ENCODE measurements at regions not wholly inside any gene's neighbourhood (a gene's known extent, or its start where the extent isn't known, plus 50 kb on each side); places are given as distances from the start of the nearest gene placed in this dataset.

GRCh38 chr10:108913300-108913699 lies 1010.0 kb downstream of the XPNPEP1 start:
- intact Hi-C loops (cut with micrococcal nuclease) = no loop called here
- no peaks in the 10 kb centered on the region for H3K27me3 Mint-ChIP-seq
- CTCF ChIA-PET (ENCODE audit: partially characterized antibody) = no interaction called here

GRCh38 chr10:108911814-108912541 lies 1011.3 kb downstream of the XPNPEP1 start:
- CTCF ChIA-PET (ENCODE audit: partially characterized antibody) = no interaction called here
- Mint-ChIP-seq H3K9me3 (peaks cover 0 to 21% (median 4%) of the 10 kb centered on the region in 8 donors), H3K27ac (no peak overlapping the region), H3K36me3 (no peaks in the 10 kb centered on the region), H3K4me1 (peaks cover 0 to 1% (median 0%) of the 10 kb centered on the region in 4 donors), H3K27me3 (no peaks in the 10 kb centered on the region), H3K4me3 (no peak overlapping the region)
- no peak for DNase-seq
- no peaks in the 10 kb centered on the region for H3K36me3 ChIP-seq (ENCODE audit: insufficient read depth, low read length)
- H3K4me3 ChIP-seq (ENCODE audit: low read length in 2 of 2) = no peak overlapping the region
- POLR2A ChIA-PET (ENCODE audit: partially characterized antibody) = no interaction called here
- H3K27ac ChIP-seq (ENCODE audit: low read depth, low read length) = no peak overlapping the region
- H3K27me3 ChIP-seq (ENCODE audit: insufficient read depth, low read length) = no peaks in the 10 kb centered on the region
- H3K4me1 ChIP-seq (ENCODE audit: insufficient read depth, low read length) = no peaks in the 10 kb centered on the region
- intact Hi-C loops (cut with micrococcal nuclease) = no loop called here
- H3K9me3 ChIP-seq (ENCODE audit: control insufficient read depth in 1 of 2, low read length in 2 of 2) = no peaks in the 10 kb centered on the region

More at GRCh38 chr10:108913300-108913699, 1010.0 kb downstream of the XPNPEP1 start:
- Mint-ChIP-seq H3K4me3 (no peak overlapping the region), H3K4me1 (peaks cover 0 to 1% (median 0%) of the 10 kb centered on the region in 4 donors), H3K9me3 (peaks cover 0 to 21% (median 4%) of the 10 kb centered on the region in 8 donors), H3K36me3 (no peaks in the 10 kb centered on the region), H3K27ac (no peak overlapping the region)
- Histone ChIP-seq H3K27ac (ENCODE audit: low read depth, low read length) (no peak overlapping the region), H3K4me1 (ENCODE audit: insufficient read depth, low read length) (no peaks in the 10 kb centered on the region), H3K9me3 (ENCODE audit: control insufficient read depth in 1 of 2, low read length in 2 of 2) (no peaks in the 10 kb centered on the region), H3K4me3 (ENCODE audit: low read length in 2 of 2) (no peak overlapping the region), H3K27me3 (ENCODE audit: insufficient read depth, low read length) (no peaks in the 10 kb centered on the region), H3K36me3 (ENCODE audit: insufficient read depth, low read length) (no peaks in the 10 kb centered on the region)
- DNase-seq = no peak
- POLR2A ChIA-PET (ENCODE audit: partially characterized antibody) = no interaction called here

- intact Hi-C loops (cut with micrococcal nuclease) = no loop called here
- Mint-ChIP-seq H3K9me3 (peaks cover 2 to 26% (median 11%) of the 10 kb centered on the region in 8 donors), H3K4me1 (peaks cover 0 to 1% (median 0%) of the 10 kb centered on the region in 4 donors), H3K27me3 (no peaks in the 10 kb centered on the region), H3K27ac (no peak overlapping the region), H3K36me3 (no peaks in the 10 kb centered on the region), H3K4me3 (no peak overlapping the region)
- H3K9me3 ChIP-seq (ENCODE audit: control insufficient read depth in 1 of 2, low read length in 2 of 2) = no peaks in the 10 kb centered on the region
- DNase-seq = no peak
- H3K4me3 ChIP-seq (ENCODE audit: low read length in 2 of 2) = no peak overlapping the region
- H3K27ac ChIP-seq (ENCODE audit: low read depth, low read length) = no peak overlapping the region
- H3K27me3 ChIP-seq (ENCODE audit: insufficient read depth, low read length) = no peaks in the 10 kb centered on the region
- POLR2A ChIA-PET (ENCODE audit: partially characterized antibody) = no interaction called here
- H3K4me1 ChIP-seq (ENCODE audit: insufficient read depth, low read length) = no peaks in the 10 kb centered on the region
- CTCF ChIA-PET (ENCODE audit: partially characterized antibody) = no interaction called here
- no peaks in the 10 kb centered on the region for H3K36me3 ChIP-seq (ENCODE audit: insufficient read depth, low read length)
Measured at GRCh38 chr10:108908096-108908495, 1015.2 kb downstream of the XPNPEP1 start.

- Histone ChIP-seq H3K4me3 (ENCODE audit: low read length in 2 of 2) (no peak overlapping the region), H3K27me3 (ENCODE audit: insufficient read depth, low read length) (no peaks in the 10 kb centered on the region), H3K9me3 (ENCODE audit: control insufficient read depth in 1 of 2, low read length in 2 of 2) (no peaks in the 10 kb centered on the region), H3K4me1 (ENCODE audit: insufficient read depth, low read length) (no peaks in the 10 kb centered on the region), H3K27ac (ENCODE audit: low read depth, low read length) (no peak overlapping the region), H3K36me3 (ENCODE audit: insufficient read depth, low read length) (no peaks in the 10 kb centered on the region)
- no peak overlapping the region for H3K27ac Mint-ChIP-seq
- no peaks in the 10 kb centered on the region for H3K4me1 Mint-ChIP-seq
- no peak overlapping the region for H3K4me3 Mint-ChIP-seq
- no peaks in the 10 kb centered on the region for H3K27me3 Mint-ChIP-seq
- intact Hi-C loops (cut with micrococcal nuclease) = no loop called here
- ChIA-PET CTCF (ENCODE audit: partially characterized antibody) (no interaction called here), POLR2A (ENCODE audit: partially characterized antibody) (no interaction called here)
- no peaks in the 10 kb centered on the region for H3K36me3 Mint-ChIP-seq
- DNase-seq = no peak
- peaks cover 2 to 21% (median 8%) of the 10 kb centered on the region in 8 donors for H3K9me3 Mint-ChIP-seq
Measured at GRCh38 chr10:108905821-108906220, 1017.5 kb downstream of the XPNPEP1 start.

- Mint-ChIP-seq H3K4me3 (no peak overlapping the region), H3K9me3 (peaks cover 2 to 21% (median 6%) of the 10 kb centered on the region in 8 donors), H3K27ac (no peak overlapping the region), H3K36me3 (no peaks in the 10 kb centered on the region), H3K27me3 (no peaks in the 10 kb centered on the region), H3K4me1 (no peaks in the 10 kb centered on the region)
- POLR2A ChIA-PET (ENCODE audit: partially characterized antibody) = no interaction called here
- H3K4me1 ChIP-seq (ENCODE audit: insufficient read depth, low read length) = no peaks in the 10 kb centered on the region
- intact Hi-C loops (cut with micrococcal nuclease) = no loop called here
- H3K27ac ChIP-seq (ENCODE audit: low read depth, low read length) = no peak overlapping the region
- H3K4me3 ChIP-seq (ENCODE audit: low read length in 2 of 2) = no peak overlapping the region
- H3K9me3 ChIP-seq (ENCODE audit: control insufficient read depth in 1 of 2, low read length in 2 of 2) = no peaks in the 10 kb centered on the region
- H3K27me3 ChIP-seq (ENCODE audit: insufficient read depth, low read length) = no peaks in the 10 kb centered on the region
- CTCF ChIA-PET (ENCODE audit: partially characterized antibody) = no interaction called here
- no peak for DNase-seq
- H3K36me3 ChIP-seq (ENCODE audit: insufficient read depth, low read length) = no peaks in the 10 kb centered on the region
Measured at GRCh38 chr10:108905171-108905570, 1018.1 kb downstream of the XPNPEP1 start.

- no peaks in the 10 kb centered on the region for H3K36me3 Mint-ChIP-seq
- H3K9me3 Mint-ChIP-seq = peaks cover 3 to 23% (median 8%) of the 10 kb centered on the region in 8 donors
- H3K4me3 Mint-ChIP-seq = no peak overlapping the region
- CTCF ChIA-PET (ENCODE audit: partially characterized antibody) = no interaction called here
- Histone ChIP-seq H3K36me3 (ENCODE audit: insufficient read depth, low read length) (no peaks in the 10 kb centered on the region), H3K9me3 (ENCODE audit: control insufficient read depth in 1 of 2, low read length in 2 of 2) (no peaks in the 10 kb centered on the region), H3K27me3 (ENCODE audit: insufficient read depth, low read length) (no peaks in the 10 kb centered on the region), H3K4me3 (ENCODE audit: low read length in 2 of 2) (no peak overlapping the region), H3K27ac (ENCODE audit: low read depth, low read length) (no peak overlapping the region), H3K4me1 (ENCODE audit: insufficient read depth, low read length) (no peaks in the 10 kb centered on the region)
- H3K27me3 Mint-ChIP-seq = no peaks in the 10 kb centered on the region
- H3K4me1 Mint-ChIP-seq = no peaks in the 10 kb centered on the region
- intact Hi-C loops (cut with micrococcal nuclease) = no loop called here
- DNase-seq = no peak
- POLR2A ChIA-PET (ENCODE audit: partially characterized antibody) = no interaction called here
- no peak overlapping the region for H3K27ac Mint-ChIP-seq
Measured at GRCh38 chr10:108904163-108904838, 1019.0 kb downstream of the XPNPEP1 start.

GRCh38 chr10:108902619-108903285 lies 1020.6 kb downstream of the XPNPEP1 start:
- no peaks in the 10 kb centered on the region for H3K9me3 ChIP-seq (ENCODE audit: control insufficient read depth in 1 of 2, low read length in 2 of 2)
- intact Hi-C loops (cut with micrococcal nuclease) = no loop called here
- no peak for DNase-seq
- H3K36me3 ChIP-seq (ENCODE audit: insufficient read depth, low read length) = no peaks in the 10 kb centered on the region
- Mint-ChIP-seq H3K27ac (no peak overlapping the region), H3K27me3 (no peaks in the 10 kb centered on the region), H3K4me3 (no peak overlapping the region), H3K4me1 (no peaks in the 10 kb centered on the region), H3K36me3 (no peaks in the 10 kb centered on the region), H3K9me3 (peaks cover 0 to 25% (median 8%) of the 10 kb centered on the region in 8 donors)
- no peak overlapping the region for H3K4me3 ChIP-seq (ENCODE audit: low read length in 2 of 2)
- H3K27ac ChIP-seq (ENCODE audit: low read depth, low read length) = no peak overlapping the region
- POLR2A ChIA-PET (ENCODE audit: partially characterized antibody) = no interaction called here
- no peaks in the 10 kb centered on the region for H3K27me3 ChIP-seq (ENCODE audit: insufficient read depth, low read length)
- CTCF ChIA-PET (ENCODE audit: partially characterized antibody) = no interaction called here
- no peaks in the 10 kb centered on the region for H3K4me1 ChIP-seq (ENCODE audit: insufficient read depth, low read length)
